ENCODE measurements at regions not wholly inside any gene's neighbourhood (a gene's known extent, or its start where the extent isn't known, plus 50 kb on each side); places are given as distances from the start of the nearest gene placed in this dataset.

DNA sequence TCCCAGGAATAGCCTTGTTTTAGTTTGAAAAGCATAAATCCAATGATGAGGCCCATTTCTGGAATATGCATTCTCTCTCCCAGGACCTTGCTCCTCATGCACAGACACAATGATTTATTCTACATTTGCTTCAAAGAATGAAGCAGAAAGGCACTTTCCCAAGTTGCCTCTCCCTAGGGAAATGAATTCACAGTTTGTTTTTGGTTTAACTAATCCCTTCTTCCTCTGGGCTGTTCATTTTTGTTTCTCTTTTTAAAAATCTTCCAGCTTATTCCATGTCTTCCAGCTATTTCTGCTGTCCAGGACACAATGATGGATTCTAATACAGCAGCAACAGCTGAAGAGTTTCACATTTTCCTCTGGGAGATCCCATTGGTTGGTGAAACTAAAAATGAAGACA is 1529.2 kb upstream of the TENM4 start:
- TF ChIP-seq, protein P1, sequence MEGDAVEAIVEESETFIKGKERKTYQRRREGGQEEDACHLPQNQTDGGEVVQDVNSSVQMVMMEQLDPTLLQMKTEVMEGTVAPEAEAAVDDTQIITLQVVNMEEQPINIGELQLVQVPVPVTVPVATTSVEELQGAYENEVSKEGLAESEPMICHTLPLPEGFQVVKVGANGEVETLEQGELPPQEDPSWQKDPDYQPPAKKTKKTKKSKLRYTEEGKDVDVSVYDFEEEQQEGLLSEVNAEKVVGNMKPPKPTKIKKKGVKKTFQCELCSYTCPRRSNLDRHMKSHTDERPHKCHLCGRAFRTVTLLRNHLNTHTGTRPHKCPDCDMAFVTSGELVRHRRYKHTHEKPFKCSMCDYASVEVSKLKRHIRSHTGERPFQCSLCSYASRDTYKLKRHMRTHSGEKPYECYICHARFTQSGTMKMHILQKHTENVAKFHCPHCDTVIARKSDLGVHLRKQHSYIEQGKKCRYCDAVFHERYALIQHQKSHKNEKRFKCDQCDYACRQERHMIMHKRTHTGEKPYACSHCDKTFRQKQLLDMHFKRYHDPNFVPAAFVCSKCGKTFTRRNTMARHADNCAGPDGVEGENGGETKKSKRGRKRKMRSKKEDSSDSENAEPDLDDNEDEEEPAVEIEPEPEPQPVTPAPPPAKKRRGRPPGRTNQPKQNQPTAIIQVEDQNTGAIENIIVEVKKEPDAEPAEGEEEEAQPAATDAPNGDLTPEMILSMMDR (IDR thresholded peaks at IDR 0.05; ENCODE audit: low read depth, low read length, missing input control), result no peak
- TF ChIP-seq, protein P2, sequence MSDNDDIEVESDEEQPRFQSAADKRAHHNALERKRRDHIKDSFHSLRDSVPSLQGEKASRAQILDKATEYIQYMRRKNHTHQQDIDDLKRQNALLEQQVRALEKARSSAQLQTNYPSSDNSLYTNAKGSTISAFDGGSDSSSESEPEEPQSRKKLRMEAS (IDR thresholded peaks at IDR 0.05), result no peak
- TF ChIP-seq FOXA1 (IDR thresholded peaks at IDR 0.05) (no peak), YY1 (IDR thresholded peaks at IDR 0.05) (no peak)

Data from liver (tissue), 2 donors.